WTC11 (cell line): ENCODE measurements at regions not wholly inside any gene's neighbourhood (a gene's known extent, or its start where the extent isn't known, plus 50 kb on each side); places are given as distances from the start of the nearest gene placed in this dataset.

Experiments
- GABPB1 ChIP-seq: sonication (generic); formaldehyde crosslinking; IDR thresholded peaks from 2 replicates; pipeline ENCODE4 v1.8.1; 2023; ENCODE audit warnings: mild to moderate bottlenecking, missing genetic modification reagents
- ZBTB21 ChIP-seq: sonication (generic); formaldehyde crosslinking; IDR thresholded peaks from 2 replicates; pipeline ENCODE4 v1.8.1; 2023; ENCODE audit warnings: mild to moderate bottlenecking, missing genetic modification reagents, borderline replicate concordance

DNA sequence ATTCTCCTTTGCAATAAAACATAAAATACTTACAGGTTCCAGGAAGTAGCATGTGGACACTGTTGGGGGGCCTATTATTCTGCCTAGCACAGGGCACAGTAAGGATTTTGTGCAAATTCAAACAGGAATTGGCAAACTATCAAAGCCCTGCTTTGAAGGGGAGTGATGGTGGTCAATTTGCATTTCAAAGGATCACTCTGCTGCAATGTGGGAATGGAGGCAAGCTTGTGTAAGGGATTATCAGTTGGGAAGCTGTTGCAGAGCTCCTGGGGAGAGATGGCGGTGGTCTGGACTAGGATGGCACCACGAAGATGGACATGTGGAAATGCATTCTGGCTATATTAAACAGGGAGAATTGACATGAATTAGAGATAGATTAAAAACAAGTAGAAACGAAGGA lies 990.7 kb upstream of the RBFOX1 start:
- no peak for TF ChIP-seq GABPB1 (CRISPR knock-in tag)
- TF ChIP-seq ZBTB21 (CRISPR knock-in tag), result no peak
